ENCODE measurements at regions not wholly inside any gene's neighbourhood (a gene's known extent, or its start where the extent isn't known, plus 50 kb on each side); places are given as distances from the start of the nearest gene placed in this dataset.

GRCh38 chr2:117635481-117635880 is 179.0 kb upstream of the DDX18 start:
- no peak overlapping the region for H3K4me3 ChIP-seq (ENCODE audit: control insufficient read depth, low read depth, low read length)
- DNase-seq (ENCODE audit: low read depth): no peak
- TF ChIP-seq, protein P1, sequence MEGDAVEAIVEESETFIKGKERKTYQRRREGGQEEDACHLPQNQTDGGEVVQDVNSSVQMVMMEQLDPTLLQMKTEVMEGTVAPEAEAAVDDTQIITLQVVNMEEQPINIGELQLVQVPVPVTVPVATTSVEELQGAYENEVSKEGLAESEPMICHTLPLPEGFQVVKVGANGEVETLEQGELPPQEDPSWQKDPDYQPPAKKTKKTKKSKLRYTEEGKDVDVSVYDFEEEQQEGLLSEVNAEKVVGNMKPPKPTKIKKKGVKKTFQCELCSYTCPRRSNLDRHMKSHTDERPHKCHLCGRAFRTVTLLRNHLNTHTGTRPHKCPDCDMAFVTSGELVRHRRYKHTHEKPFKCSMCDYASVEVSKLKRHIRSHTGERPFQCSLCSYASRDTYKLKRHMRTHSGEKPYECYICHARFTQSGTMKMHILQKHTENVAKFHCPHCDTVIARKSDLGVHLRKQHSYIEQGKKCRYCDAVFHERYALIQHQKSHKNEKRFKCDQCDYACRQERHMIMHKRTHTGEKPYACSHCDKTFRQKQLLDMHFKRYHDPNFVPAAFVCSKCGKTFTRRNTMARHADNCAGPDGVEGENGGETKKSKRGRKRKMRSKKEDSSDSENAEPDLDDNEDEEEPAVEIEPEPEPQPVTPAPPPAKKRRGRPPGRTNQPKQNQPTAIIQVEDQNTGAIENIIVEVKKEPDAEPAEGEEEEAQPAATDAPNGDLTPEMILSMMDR (IDR thresholded peaks at IDR 0.05; ENCODE audit: control insufficient read depth, insufficient read depth, low read depth, low read length, missing control alignments): no peak

GRCh38 chr2:117639401-117639800 is 175.1 kb upstream of the DDX18 start:
- TF ChIP-seq, protein P1 (IDR thresholded peaks at IDR 0.05; ENCODE audit: control insufficient read depth, insufficient read depth, low read depth, low read length, missing control alignments): no peak
- DNase-seq (ENCODE audit: low read depth): no peak
- H3K4me3 ChIP-seq (ENCODE audit: control insufficient read depth, low read depth, low read length): no peak overlapping the region

DNA sequence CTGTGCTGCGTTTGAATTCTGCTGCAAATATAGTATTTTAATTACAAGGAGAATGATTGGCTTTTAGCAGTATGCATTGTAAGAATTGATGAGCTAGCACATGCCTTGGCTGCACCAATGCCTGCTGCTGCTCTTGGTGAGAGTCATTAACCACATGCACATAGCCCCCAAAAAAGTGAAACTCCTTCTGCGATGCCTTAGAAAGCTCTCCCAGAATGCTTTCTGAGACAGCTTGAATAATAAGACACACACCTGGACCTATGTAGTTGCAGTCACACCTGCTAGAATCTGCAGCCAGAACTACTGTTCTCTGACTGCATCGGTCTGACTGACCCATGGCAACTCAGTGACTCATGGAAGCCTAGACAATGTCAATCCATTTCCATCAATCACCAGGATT is 170.1 kb upstream of the DDX18 start:
- no peak overlapping the region for H3K4me3 ChIP-seq (ENCODE audit: control insufficient read depth, low read depth, low read length)
- DNase-seq (ENCODE audit: low read depth): no peak
- TF ChIP-seq, protein P1 (IDR thresholded peaks at IDR 0.05; ENCODE audit: control insufficient read depth, insufficient read depth, low read depth, low read length, missing control alignments): no peak

- H3K4me3 ChIP-seq (ENCODE audit: control insufficient read depth, low read depth, low read length): no peak overlapping the region
- DNase-seq (ENCODE audit: low read depth): no peak
Observed at GRCh38 chr2:117645458-117645857, 169.0 kb upstream of the DDX18 start.

DNA sequence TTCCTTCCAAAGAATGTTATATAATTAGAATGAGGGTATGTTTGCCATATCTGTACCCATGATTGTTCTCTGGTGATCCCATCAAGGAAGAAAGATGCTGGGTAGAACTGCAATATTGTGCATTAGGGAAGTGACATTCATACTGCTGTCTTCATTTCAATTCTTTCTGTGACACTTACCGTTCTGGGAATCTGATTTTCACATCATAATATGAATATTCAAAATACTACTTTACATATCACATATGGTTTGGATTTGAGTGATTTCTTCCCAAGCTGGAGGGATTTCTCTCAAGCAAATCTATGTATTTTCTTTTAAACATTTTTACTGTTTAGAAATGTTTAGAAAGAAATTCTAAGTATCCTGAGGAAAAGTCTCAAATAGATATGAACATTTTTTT is 168.4 kb upstream of the DDX18 start:
- no peak overlapping the region for H3K4me3 ChIP-seq (ENCODE audit: control insufficient read depth, low read depth, low read length)
- no peak for DNase-seq (ENCODE audit: low read depth)
- TF ChIP-seq, protein P1 (IDR thresholded peaks at IDR 0.05; ENCODE audit: control insufficient read depth, insufficient read depth, low read depth, low read length, missing control alignments): no peak

More at GRCh38 chr2:117645458-117645857, 169.0 kb upstream of the DDX18 start:
- TF ChIP-seq, protein P1 (IDR thresholded peaks at IDR 0.05; ENCODE audit: control insufficient read depth, insufficient read depth, low read depth, low read length, missing control alignments): no peak

- H3K4me3 ChIP-seq (ENCODE audit: control insufficient read depth, low read depth, low read length): no peak overlapping the region
- TF ChIP-seq, protein P1 (IDR thresholded peaks at IDR 0.05; ENCODE audit: control insufficient read depth, insufficient read depth, low read depth, low read length, missing control alignments): no peak
- DNase-seq (ENCODE audit: low read depth): no peak
Observed at GRCh38 chr2:117646872-117647271, 167.6 kb upstream of the DDX18 start.

GRCh38 chr2:117656546-117656945 is 157.9 kb upstream of the DDX18 start:
- TF ChIP-seq, protein P1 (IDR thresholded peaks at IDR 0.05; ENCODE audit: control insufficient read depth, insufficient read depth, low read depth, low read length, missing control alignments): no peak
- no peak overlapping the region for H3K4me3 ChIP-seq (ENCODE audit: control insufficient read depth, low read depth, low read length)
- DNase-seq (ENCODE audit: low read depth): no peak

All from AG09309 (cell line).